ENCODE measurements at regions not wholly inside any gene's neighbourhood (a gene's known extent, or its start where the extent isn't known, plus 50 kb on each side); places are given as distances from the start of the nearest gene placed in this dataset.
A peak's percentile ranks its signal among the peaks of the same experiment; 100 is the strongest.
"Not testable (repeated sequence)": the region's sequence is repeated elsewhere in the genome, so short reads cannot be mapped to it uniquely, and the experiment has no call there.

GRCh38 chr14:106422066-106422465 is 895.7 kb downstream of the TMEM121 start:
- H3K9me3 Mint-ChIP-seq (ENCODE audit: low read depth) = no peaks in the 10 kb centered on the region
- peaks cover 38% of the 10 kb centered on the region for H3K27me3 Mint-ChIP-seq
- ATAC-seq (no peak), DNase-seq (no peak)
- no peak overlapping the region for H3K27ac Mint-ChIP-seq
- H3K4me1 Mint-ChIP-seq = no peaks in the 10 kb centered on the region
- CTCF ChIA-PET = interaction anchor here (0.6 to 9.1 kb wide), 29 partner anchors 10 to 411 kb away, joined by 3 to 81 read pairs (median 4); no protein-coding TSS in a partner anchor
- no peak overlapping the region for H3K4me3 Mint-ChIP-seq
- H3K36me3 Mint-ChIP-seq = no peaks in the 10 kb centered on the region

- H3K4me1 Mint-ChIP-seq; H3K27ac Mint-ChIP-seq; DNase-seq; H3K36me3 Mint-ChIP-seq; H3K4me3 Mint-ChIP-seq; H3K9me3 Mint-ChIP-seq (ENCODE audit: low read depth); ATAC-seq: not testable (repeated sequence)
- peaks cover 34% of the 10 kb centered on the region for H3K27me3 Mint-ChIP-seq
- CTCF ChIA-PET = interaction anchor here (0.7 to 1.2 kb wide), 5 partner anchors 12 to 131 kb away, joined by 3 to 4 read pairs (median 3); no protein-coding TSS in a partner anchor
Observed at GRCh38 chr14:106425150-106425549, 898.8 kb downstream of the TMEM121 start.

- peak; percentile 65 for DNase-seq
- H3K4me1 Mint-ChIP-seq = no peaks in the 10 kb centered on the region
- no peaks in the 10 kb centered on the region for H3K36me3 Mint-ChIP-seq
- no peak overlapping the region for H3K27ac Mint-ChIP-seq
- H3K27me3 Mint-ChIP-seq = peaks cover 15% of the 10 kb centered on the region
- CTCF ChIA-PET = interaction anchor here (0.7 to 3.7 kb wide), 29 partner anchors 9 to 128 kb away, joined by 3 to 53 read pairs (median 4); no protein-coding TSS in a partner anchor
- ATAC-seq = no peak
- H3K4me3 Mint-ChIP-seq = no peak overlapping the region
- H3K9me3 Mint-ChIP-seq (ENCODE audit: low read depth) = no peaks in the 10 kb centered on the region
Observed at GRCh38 chr14:106436310-106436905, 910.0 kb downstream of the TMEM121 start.

GRCh38 chr14:106442857-106443256 is 916.5 kb downstream of the TMEM121 start:
- Mint-ChIP-seq H3K4me3 (no peak overlapping the region), H3K27me3 (peaks cover 13% of the 10 kb centered on the region), H3K36me3 (no peaks in the 10 kb centered on the region), H3K27ac (no peak overlapping the region), H3K4me1 (peaks cover 2% of the 10 kb centered on the region), H3K9me3 (ENCODE audit: low read depth) (no peaks in the 10 kb centered on the region)
- CTCF ChIA-PET = interaction anchor here (0.9 to 1.3 kb wide), 4 partner anchors 16 to 78 kb away, joined by 3 to 5 read pairs (median 3); no protein-coding TSS in a partner anchor
- ATAC-seq (peak; percentile 72), DNase-seq (peak; percentile 50)

- CTCF ChIA-PET = interaction anchor here (0.8 kb wide), 1 partner anchor 19 kb away, joined by 4 read pairs; no protein-coding TSS in a partner anchor
- peaks cover 15% of the 10 kb centered on the region for H3K27me3 Mint-ChIP-seq
- no peak overlapping the region for H3K27ac Mint-ChIP-seq
- no peak for ATAC-seq
- H3K36me3 Mint-ChIP-seq = no peaks in the 10 kb centered on the region
- no peak for DNase-seq
- H3K9me3 Mint-ChIP-seq (ENCODE audit: low read depth) = no peaks in the 10 kb centered on the region
- H3K4me3 Mint-ChIP-seq = no peak overlapping the region
- H3K4me1 Mint-ChIP-seq = no peaks in the 10 kb centered on the region
Observed at GRCh38 chr14:106455026-106455425, 928.6 kb downstream of the TMEM121 start.

- no peak overlapping the region for H3K4me3 Mint-ChIP-seq
- peak; percentile 42 for ATAC-seq
- no peaks in the 10 kb centered on the region for H3K36me3 Mint-ChIP-seq
- no peaks in the 10 kb centered on the region for H3K9me3 Mint-ChIP-seq (ENCODE audit: low read depth)
- CTCF ChIA-PET = interaction anchor here (0.6 to 1.2 kb wide), 6 partner anchors 9 to 71 kb away, joined by 3 to 7 read pairs (median 4); no protein-coding TSS in a partner anchor
- no peaks in the 10 kb centered on the region for H3K4me1 Mint-ChIP-seq
- peak; percentile 55 for DNase-seq
- H3K27ac Mint-ChIP-seq = no peak overlapping the region
- H3K27me3 Mint-ChIP-seq = peaks cover 5% of the 10 kb centered on the region
Observed at GRCh38 chr14:106459971-106460730, 933.8 kb downstream of the TMEM121 start.

- Mint-ChIP-seq H3K9me3 (ENCODE audit: low read depth) (no peaks in the 10 kb centered on the region), H3K36me3 (no peaks in the 10 kb centered on the region), H3K4me3 (no peak overlapping the region), H3K27me3 (no peaks in the 10 kb centered on the region), H3K4me1 (no peaks in the 10 kb centered on the region), H3K27ac (no peak overlapping the region)
- ATAC-seq (no peak), DNase-seq (no peak)
- CTCF ChIA-PET = interaction anchor here (0.8 to 1.5 kb wide), 4 partner anchors 25 to 47 kb away, joined by 3 to 7 read pairs (median 5); no protein-coding TSS in a partner anchor
Observed at GRCh38 chr14:106460916-106461315, 934.5 kb downstream of the TMEM121 start.

- not testable (repeated sequence) for H3K4me3 Mint-ChIP-seq; ATAC-seq; H3K27ac Mint-ChIP-seq; H3K9me3 Mint-ChIP-seq (ENCODE audit: low read depth); H3K27me3 Mint-ChIP-seq; DNase-seq; H3K36me3 Mint-ChIP-seq; H3K4me1 Mint-ChIP-seq
- CTCF ChIA-PET = interaction anchor here (1.2 to 9.1 kb wide), 4 partner anchors 30 to 52 kb away, joined by 3 to 67 read pairs (median 17); no protein-coding TSS in a partner anchor
Observed at GRCh38 chr14:106466483-106466882, 940.1 kb downstream of the TMEM121 start.

GRCh38 chr14:106468869-106469268 is 942.5 kb downstream of the TMEM121 start:
- H3K27ac Mint-ChIP-seq; H3K27me3 Mint-ChIP-seq; H3K9me3 Mint-ChIP-seq (ENCODE audit: low read depth); H3K36me3 Mint-ChIP-seq; DNase-seq; H3K4me1 Mint-ChIP-seq; H3K4me3 Mint-ChIP-seq: not testable (repeated sequence)
- peak; percentile 47 for ATAC-seq
- CTCF ChIA-PET = interaction anchor here (1.2 to 9.1 kb wide), 10 partner anchors 9 to 95 kb away, joined by 3 to 67 read pairs (median 8); no protein-coding TSS in a partner anchor

- not testable (repeated sequence) for H3K4me3 Mint-ChIP-seq; H3K27ac Mint-ChIP-seq; H3K36me3 Mint-ChIP-seq; ATAC-seq; H3K27me3 Mint-ChIP-seq; DNase-seq; H3K9me3 Mint-ChIP-seq (ENCODE audit: low read depth)
- peaks cover 11% of the 10 kb centered on the region for H3K4me1 Mint-ChIP-seq
- CTCF ChIA-PET = interaction anchor here (1.2 to 9.1 kb wide), 9 partner anchors 10 to 65 kb away, joined by 3 to 67 read pairs (median 10); no protein-coding TSS in a partner anchor
Observed at GRCh38 chr14:106470028-106470427, 943.6 kb downstream of the TMEM121 start.

- not testable (repeated sequence) for H3K9me3 Mint-ChIP-seq (ENCODE audit: low read depth); H3K4me3 Mint-ChIP-seq; DNase-seq; H3K36me3 Mint-ChIP-seq; H3K27me3 Mint-ChIP-seq
- Mint-ChIP-seq H3K27ac (peak overlapping the region; percentile 19), H3K4me1 (peaks cover 18% of the 10 kb centered on the region)
- CTCF ChIA-PET = interaction anchor here (0.7 to 1.9 kb wide), 5 partner anchors 14 to 57 kb away, joined by 3 to 9 read pairs (median 4); no protein-coding TSS in a partner anchor
- ATAC-seq = peak; percentile 64
Observed at GRCh38 chr14:106474261-106475028, 948.1 kb downstream of the TMEM121 start.

GRCh38 chr14:106475214-106475613 is 948.8 kb downstream of the TMEM121 start:
- not testable (repeated sequence) for H3K4me3 Mint-ChIP-seq; H3K9me3 Mint-ChIP-seq (ENCODE audit: low read depth); H3K27me3 Mint-ChIP-seq; H3K36me3 Mint-ChIP-seq; H3K27ac Mint-ChIP-seq; DNase-seq
- ATAC-seq = peak; percentile 64
- CTCF ChIA-PET = interaction anchor here (0.7 to 1.8 kb wide), 4 partner anchors 15 to 43 kb away, joined by 3 to 5 read pairs (median 3); no protein-coding TSS in a partner anchor
- H3K4me1 Mint-ChIP-seq = peaks cover 18% of the 10 kb centered on the region

All from activated CD8-positive, alpha-beta memory T cell treated with anti-CD3 and anti-CD28 coated beads, Interleukin-2, amount 10 ng/mL, durations not matched to agents 7 days and 5 days (primary cell).